OCI-LY7 (cell line): ENCODE measurements at regions not wholly inside any gene's neighbourhood (a gene's known extent, or its start where the extent isn't known, plus 50 kb on each side); places are given as distances from the start of the nearest gene placed in this dataset.

ENCODE experiments used
- CTCF ChIP-seq: fragments of 200-600 bp; sonication (generic); conservative IDR thresholded peaks from 2 replicates; pipeline ENCODE4 v1.5.1; 2014; ENCODE audit warnings: mild to moderate bottlenecking, antibody characterized with exemption, low read length, moderate library complexity, mixed read lengths
- EZH2phosphoT487 ChIP-seq: fragments of 200-600 bp; sonication (generic); IDR thresholded peaks from 2 replicates; pipeline ENCODE4 v1.6.1; 2018; ENCODE audit warnings: low read depth, borderline replicate concordance, mild to moderate bottlenecking, mixed run types, antibody characterized with exemption, low read length, moderate library complexity, mixed read lengths

GRCh38 chr2:146271131-146271831, 1573.5 kb upstream of the ACVR2A start:
- TF ChIP-seq EZH2phosphoT487: no peak
- no peak for TF ChIP-seq CTCF
